Thyroid gland (tissue), 1 donor: ENCODE measurements at regions not wholly inside any gene's neighbourhood (a gene's known extent, or its start where the extent isn't known, plus 50 kb on each side); places are given as distances from the start of the nearest gene placed in this dataset. TPM values are rescaled to one million over a fixed set of nuclear protein-coding genes. Genes with fewer than 3 reads are reported as not detected.

Experiments
- small RNA-seq: library from RNA; depleted of rRNA; stranded (forward); fragments of <200 nt; gene quantifications from one replicate; pipeline ENCODE3, GENCODE V24; 2016

Small RNA genes lying in the stretch of these regions (small RNA-seq; reads per million reads assigned to genes)
- gene AC114755.3 = not detected
